Caco-2 (cell line): ENCODE measurements at regions not wholly inside any gene's neighbourhood (a gene's known extent, or its start where the extent isn't known, plus 50 kb on each side); places are given as distances from the start of the nearest gene placed in this dataset.

Source experiments
- BruUV-seq: library from RNA; stranded (reverse); fragments of 400-500 nt; replicated peaks from 2 replicates; lab custom pipeline; 2021; lab: Mats Ljungman, UMichigan
- CTCF ChIA-PET: fragments of 300-600 bp; sonication (Branson Sonifier 250); formaldehyde crosslinking; loops from one replicate; lab custom pipeline; 2022; ENCODE audit warnings: antibody characterized with exemption; lab: Charles Lee
- POLR2A ChIA-PET: fragments of 300-600 bp; sonication (Branson Sonifier 250); formaldehyde crosslinking; loops from one replicate; lab custom pipeline; 2022; ENCODE audit warnings: antibody characterized with exemption; lab: Charles Lee
- DNase-seq, 2 experiments: peaks; one replicate each; pipeline versions ENCODE4 v3.0.0 to v3.0.0-alpha.2; 2020 to 2022
- H3K27me3 ChIP-seq: replicated peaks from 2 replicates; pipeline ENCODE4 v1.6.0; 2011; ENCODE audit warnings: low read length; ENCODE audit not compliant: control insufficient read depth, insufficient read depth
- H3K36me3 ChIP-seq: 2 replicates; pipeline ENCODE4 v1.5.1; 2011; ENCODE audit warnings: low read length; ENCODE audit not compliant: control insufficient read depth, insufficient read depth
- H3K4me1 ChIP-seq: fragments of 250-450 bp; sonication (Bioruptor Pico); 2 replicates; pipeline ENCODE4 v1.5.1; 2020; ENCODE audit warnings: mild to moderate bottlenecking
- H3K4me3 ChIP-seq: 2 replicates; pipeline ENCODE4 v1.5.1; 2011; ENCODE audit warnings: low read depth, mild to moderate bottlenecking, control low read depth, low read length
- H3K9me3 ChIP-seq: fragments of 250-450 bp; sonication (Bioruptor Pico); 2 replicates; pipeline ENCODE4 v1.5.1; 2020; ENCODE audit warnings: mild to moderate bottlenecking, moderate library complexity
- H3K27ac Mint-ChIP-seq: one replicate; pipeline ENCODE4 v1.8.0; 2022; ENCODE audit warnings: mixed read lengths; ENCODE audit not compliant: unreplicated experiment
- H3K27me3 Mint-ChIP-seq: one replicate; pipeline ENCODE4 v1.8.0; 2022; ENCODE audit warnings: mixed read lengths; ENCODE audit not compliant: insufficient read depth, unreplicated experiment
- H3K36me3 Mint-ChIP-seq: one replicate; pipeline ENCODE4 v1.8.0; 2022; ENCODE audit warnings: mild to moderate bottlenecking, mixed read lengths; ENCODE audit not compliant: insufficient read depth, unreplicated experiment
- H3K4me1 Mint-ChIP-seq: one replicate; pipeline ENCODE4 v1.8.0; 2022; ENCODE audit warnings: low read depth, mixed read lengths; ENCODE audit not compliant: unreplicated experiment
- H3K4me3 Mint-ChIP-seq: one replicate; pipeline ENCODE4 v1.8.0; 2022; ENCODE audit warnings: mild to moderate bottlenecking, moderate library complexity, mixed read lengths; ENCODE audit not compliant: unreplicated experiment
- H3K9me3 Mint-ChIP-seq: one replicate; pipeline ENCODE4 v1.8.0; 2022; ENCODE audit warnings: mixed read lengths; ENCODE audit not compliant: unreplicated experiment
- CTCF ChIP-seq, 2 experiments: fragments of 200-600 bp in 1 of 2; IDR thresholded peaks; 1 replicate in 1 of 2; 2 replicates in 1 of 2; pipeline versions ENCODE4 v1.5.1 to v1.8.0; 2011 to 2022; ENCODE audit warnings: antibody characterized with exemption in 1 of 2, control low read depth in 1 of 2, inconsistent platforms in 1 of 2, low read depth in 1 of 2, low read length in 1 of 2, mild to moderate bottlenecking in 1 of 2, moderate library complexity in 1 of 2; ENCODE audit not compliant: insufficient read depth in 1 of 2, severe bottlenecking in 1 of 2, unreplicated experiment in 1 of 2
- intact Hi-C: fragments of 100-400 bp; cut with micrococcal nuclease; formaldehyde crosslinking; loops from one replicate; pipeline ENCODE4 v1.10.0; 2022; ENCODE audit not compliant: unreplicated experiment

- Mint-ChIP-seq H3K9me3 (no peaks in the 10 kb centered on the region), H3K27me3 (no peaks in the 10 kb centered on the region), H3K4me3 (no peak overlapping the region), H3K27ac (no peak overlapping the region), H3K4me1 (no peaks in the 10 kb centered on the region), H3K36me3 (no peaks in the 10 kb centered on the region)
- BruUV-seq, result no TSS peak
- Histone ChIP-seq H3K4me1 (no peaks in the 10 kb centered on the region), H3K4me3 (no peak overlapping the region), H3K36me3 (no peaks in the 10 kb centered on the region), H3K9me3 (no peaks in the 10 kb centered on the region; the same call in 1 of the 2 replicates), H3K27me3 (no peaks in the 10 kb centered on the region)
- CTCF ChIA-PET, result no interaction called here
- POLR2A ChIA-PET, result no interaction called here
- intact Hi-C loops, result no loop called here
- no peak for DNase-seq
- TF ChIP-seq CTCF (IDR thresholded peaks at IDR 0.05; ENCODE audit: insufficient read depth in 1 of 2, low read depth in 1 of 2, low read length in 1 of 2, severe bottlenecking in 1 of 2, unreplicated experiment in 1 of 2), result no peak
Measured at GRCh38 chr6:113060664-113061063, 713.5 kb downstream of the RFPL4B start.

GRCh38 chr6:113065611-113066010 is 718.5 kb downstream of the RFPL4B start:
- CTCF ChIA-PET, result no interaction called here
- no peak overlapping the region for H3K4me3 Mint-ChIP-seq
- H3K36me3 Mint-ChIP-seq, result no peaks in the 10 kb centered on the region
- no TSS peak for BruUV-seq
- TF ChIP-seq CTCF (IDR thresholded peaks at IDR 0.05; ENCODE audit: insufficient read depth in 1 of 2, low read depth in 1 of 2, low read length in 1 of 2, severe bottlenecking in 1 of 2, unreplicated experiment in 1 of 2), result no peak
- H3K4me3 ChIP-seq, result no peak overlapping the region
- no peaks in the 10 kb centered on the region for H3K36me3 ChIP-seq
- H3K27me3 Mint-ChIP-seq, result no peaks in the 10 kb centered on the region
- no peaks in the 10 kb centered on the region for H3K4me1 Mint-ChIP-seq
- intact Hi-C loops, result no loop called here
- no peak for DNase-seq
- no peak overlapping the region for H3K27ac Mint-ChIP-seq
- POLR2A ChIA-PET, result no interaction called here
- no peaks in the 10 kb centered on the region for H3K4me1 ChIP-seq
- no peaks in the 10 kb centered on the region for H3K9me3 ChIP-seq
- no peaks in the 10 kb centered on the region for H3K27me3 ChIP-seq
- H3K9me3 Mint-ChIP-seq, result no peaks in the 10 kb centered on the region

GRCh38 chr6:113067612-113068275 is 720.6 kb downstream of the RFPL4B start:
- ChIA-PET CTCF (no interaction called here), POLR2A (no interaction called here)
- Mint-ChIP-seq H3K4me3 (no peak overlapping the region), H3K27me3 (no peaks in the 10 kb centered on the region), H3K9me3 (no peaks in the 10 kb centered on the region), H3K36me3 (no peaks in the 10 kb centered on the region), H3K27ac (no peak overlapping the region), H3K4me1 (no peaks in the 10 kb centered on the region)
- DNase-seq, result no peak
- Histone ChIP-seq H3K27me3 (no peaks in the 10 kb centered on the region), H3K9me3 (no peaks in the 10 kb centered on the region), H3K4me1 (no peaks in the 10 kb centered on the region), H3K36me3 (no peaks in the 10 kb centered on the region), H3K4me3 (no peak overlapping the region)
- intact Hi-C loops, result no loop called here
- no peak for TF ChIP-seq CTCF (IDR thresholded peaks at IDR 0.05; ENCODE audit: insufficient read depth in 1 of 2, low read depth in 1 of 2, low read length in 1 of 2, severe bottlenecking in 1 of 2, unreplicated experiment in 1 of 2)
- BruUV-seq, result no TSS peak
